NCI-H146 treated with DMSO at 0.1 percent for 48 hours (cell line): ENCODE measurements at regions not wholly inside any gene's neighbourhood (a gene's known extent, or its start where the extent isn't known, plus 50 kb on each side); places are given as distances from the start of the nearest gene placed in this dataset.

Source experiments
- DNase-seq: peaks from one replicate; lab custom pipeline; 2025; ENCODE audit not compliant: unreplicated experiment; lab: John Stamatoyannopoulos, UW

GRCh38 chr1:95370691-95371562, 136.9 kb downstream of the RWDD3 start:
- DNase-seq, result no peak

- DNase-seq, result no peak
Measured at GRCh38 chr1:95371666-95372282, 137.8 kb downstream of the RWDD3 start.

- no peak for DNase-seq
Measured at GRCh38 chr1:95375174-95375573, 141.2 kb downstream of the RWDD3 start.

- no peak for DNase-seq
Measured at GRCh38 chr1:95380909-95381308, 146.9 kb downstream of the RWDD3 start.

- no peak for DNase-seq
Measured at GRCh38 chr1:95382000-95382786, 148.2 kb downstream of the RWDD3 start.

- no peak for DNase-seq
Measured at GRCh38 chr1:95383111-95383510, 149.1 kb downstream of the RWDD3 start.

GRCh38 chr1:95384567-95384966, 150.6 kb downstream of the RWDD3 start:
- no peak for DNase-seq

- DNase-seq, result no peak
Measured at GRCh38 chr1:95386371-95386770, 152.4 kb downstream of the RWDD3 start.

GRCh38 chr1:95386915-95387314, 152.9 kb downstream of the RWDD3 start:
- DNase-seq, result no peak

GRCh38 chr1:95388031-95388430, 154.0 kb downstream of the RWDD3 start:
- DNase-seq, result no peak

- no peak for DNase-seq
Measured at GRCh38 chr1:95393434-95393833, 159.4 kb downstream of the RWDD3 start.

- no peak for DNase-seq
Measured at GRCh38 chr1:95396557-95396956, 162.5 kb downstream of the RWDD3 start.

- DNase-seq, result no peak
Measured at GRCh38 chr1:95402780-95403179, 168.8 kb downstream of the RWDD3 start.

GRCh38 chr1:95406279-95406678, 172.3 kb downstream of the RWDD3 start:
- DNase-seq, result no peak

GRCh38 chr1:95407131-95407885, 173.3 kb downstream of the RWDD3 start:
- no peak for DNase-seq

- DNase-seq, result no peak
Measured at GRCh38 chr1:95407886-95408291, 173.9 kb downstream of the RWDD3 start.

GRCh38 chr1:95408507-95409136, 174.6 kb downstream of the RWDD3 start:
- no peak for DNase-seq

- DNase-seq, result no peak
Measured at GRCh38 chr1:95409276-95409675, 175.3 kb downstream of the RWDD3 start.

GRCh38 chr1:95409901-95410300, 175.9 kb downstream of the RWDD3 start:
- DNase-seq, result no peak

GRCh38 chr1:95415146-95415545, 181.1 kb downstream of the RWDD3 start:
- no peak for DNase-seq

GRCh38 chr1:95426772-95427171, 192.8 kb downstream of the RWDD3 start:
- DNase-seq, result no peak
